Transverse colon (tissue), 4 donors: ENCODE measurements at regions not wholly inside any gene's neighbourhood (a gene's known extent, or its start where the extent isn't known, plus 50 kb on each side); places are given as distances from the start of the nearest gene placed in this dataset.

Source experiments
- DNase-seq: peaks from one replicate; pipeline ENCODE4 v3.0.0-alpha.2; 2019
- H3K27ac ChIP-seq, 4 donors: fragments of 200-600 bp; sonication (generic); 2 replicates each; pipeline ENCODE4 v1.5.1; 2016 to 2018; ENCODE audit warnings: inconsistent platforms in 4 of 4
- H3K27me3 ChIP-seq: fragments of 200-600 bp; sonication (generic); 2 replicates; pipeline ENCODE4 v1.5.1; 2017; ENCODE audit warnings: inconsistent platforms
- H3K36me3 ChIP-seq, 4 donors: fragments of 200-600 bp; sonication (generic); 2 replicates each; pipeline ENCODE4 v1.5.1; 2017 to 2019; ENCODE audit warnings: inconsistent platforms in 4 of 4
- H3K4me1 ChIP-seq, 4 donors: fragments of 200-600 bp; sonication (generic); 2 replicates each; pipeline ENCODE4 v1.5.1; 2017 to 2020; ENCODE audit warnings: inconsistent platforms in 4 of 4
- H3K4me3 ChIP-seq, 4 donors: fragments of 200-600 bp; sonication (generic); 1 replicate in 1 of 4; 2 replicates in 3 of 4; pipeline versions ENCODE4 v1.5.1 to v1.6.1; 2017 to 2019; ENCODE audit warnings: inconsistent platforms in 4 of 4
- H3K9me3 ChIP-seq, 2 donors: fragments of 200-600 bp; sonication (generic); 2 replicates each; pipeline ENCODE4 v1.5.1; 2017 to 2019; ENCODE audit warnings: inconsistent platforms in 2 of 2
- CTCF ChIP-seq, 5 experiments: fragments of 200-600 bp in 3 of 5; fragments of 450-650 bp in 2 of 5; sonication (generic) in 3 of 5; IDR thresholded peaks; 1 replicate in 2 of 5; 2 replicates in 3 of 5; pipeline ENCODE4 v1.5.1; 2016 to 2017; ENCODE audit warnings: antibody characterized with exemption in 5 of 5, inconsistent platforms in 3 of 5, mild to moderate bottlenecking in 2 of 5, moderate library complexity in 1 of 5
- EP300 ChIP-seq: sonication (generic); formaldehyde crosslinking; IDR thresholded peaks from one replicate; pipeline ENCODE4 v1.6.1; 2017; ENCODE audit warnings: antibody characterized with exemption, low read depth
- POLR2A ChIP-seq: fragments of 450-650 bp; IDR thresholded peaks from one replicate; pipeline ENCODE4 v1.6.1; 2016; ENCODE audit warnings: antibody characterized with exemption, mild to moderate bottlenecking, moderate library complexity
- POLR2AphosphoS5 ChIP-seq, 3 donors: sonication (generic); formaldehyde crosslinking; IDR thresholded peaks; one replicate each; pipeline ENCODE4 v1.6.1; 2016; ENCODE audit warnings: antibody characterized with exemption in 3 of 3
- WGBS, 2 donors: methylation state at CpG; one replicate each; pipeline ENCODE4 v1.1.5; 2018; ENCODE audit warnings: low coverage in 1 of 2; 5-methylcytosine and 5-hydroxymethylcytosine counted together
- in situ Hi-C, 4 donors: fragments of 200-750 bp; cut with MboI; loops; one replicate each; pipeline versions ENCODE4 v1.15.0 to v1.15.1; 2017; ENCODE audit warnings: low sequenced_read_pairs in 3 of 4, low pct_ligation_motif_present in 1 of 4, low pct_unique_long_range_greater_than_20kb in 1 of 4
- intact Hi-C: fragments of 100-400 bp; cut with DNase I; formaldehyde crosslinking; loops from one replicate; pipeline ENCODE4 v1.15.1; 2023; ENCODE audit warnings: low total_unique reads

GRCh38 chr1:60762176-60762575 is 320.2 kb upstream of the NFIA start:
- DNase-seq = no peak
- 83 to 88% methylated on average over 1 of the region's 1 CpG for WGBS, 2 donors
- TF ChIP-seq POLR2A (no peak), CTCF (IDR thresholded peaks at IDR 0.05) (no peak), POLR2AphosphoS5 (IDR thresholded peaks at IDR 0.05) (no peak), EP300 (no peak)
- H3K27ac ChIP-seq = no peak overlapping the region
- no peak overlapping the region for H3K4me3 ChIP-seq
- no peaks in the 10 kb centered on the region for H3K4me1 ChIP-seq
- in situ Hi-C loops (loop anchor here in 1 of 4 donors (25.0 kb wide), 1 partner anchor 775 kb away; no protein-coding TSS in a partner anchor), intact Hi-C loops (no loop called here)
- H3K36me3 ChIP-seq = no peaks in the 10 kb centered on the region
- H3K9me3 ChIP-seq = no peaks in the 10 kb centered on the region
- H3K27me3 ChIP-seq = no peaks in the 10 kb centered on the region

DNA sequence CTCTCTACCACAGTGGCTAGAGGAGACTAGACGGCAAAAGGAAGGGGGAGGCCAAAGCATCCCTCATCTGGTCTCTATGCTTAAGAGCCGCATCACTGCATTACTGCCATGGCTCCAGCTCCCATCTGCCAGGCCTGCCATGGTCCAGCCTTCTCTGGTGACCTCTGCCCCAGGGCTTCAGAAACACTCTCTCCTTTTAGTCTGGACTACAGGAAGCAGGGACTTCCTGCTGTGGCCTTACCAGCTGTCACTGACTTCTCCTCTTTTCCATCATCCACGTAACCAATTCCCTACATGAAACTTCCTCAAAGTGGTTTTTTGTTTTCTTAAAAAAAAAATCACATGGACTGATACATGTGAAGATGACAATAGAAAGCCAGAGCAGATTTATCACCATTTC is 323.1 kb upstream of the NFIA start:
- no peaks in the 10 kb centered on the region for H3K27me3 ChIP-seq
- H3K36me3 ChIP-seq = no peaks in the 10 kb centered on the region
- 83 to 100% methylated on average over 1 to 3 of the region's 3 CpGs for WGBS, 2 donors
- no peak for DNase-seq
- H3K4me3 ChIP-seq = no peak overlapping the region
- no peak for TF ChIP-seq POLR2A
- no peak for TF ChIP-seq EP300
- TF ChIP-seq CTCF (IDR thresholded peaks at IDR 0.05) = no peak
- no peak for TF ChIP-seq POLR2AphosphoS5 (IDR thresholded peaks at IDR 0.05)
- H3K9me3 ChIP-seq = no peaks in the 10 kb centered on the region
- intact Hi-C loops = no loop called here
- no peak overlapping the region for H3K27ac ChIP-seq
- in situ Hi-C loops = loop anchor here in 1 of 4 donors (25.0 kb wide), 1 partner anchor 772 kb away; no protein-coding TSS in a partner anchor
- no peaks in the 10 kb centered on the region for H3K4me1 ChIP-seq

DNA sequence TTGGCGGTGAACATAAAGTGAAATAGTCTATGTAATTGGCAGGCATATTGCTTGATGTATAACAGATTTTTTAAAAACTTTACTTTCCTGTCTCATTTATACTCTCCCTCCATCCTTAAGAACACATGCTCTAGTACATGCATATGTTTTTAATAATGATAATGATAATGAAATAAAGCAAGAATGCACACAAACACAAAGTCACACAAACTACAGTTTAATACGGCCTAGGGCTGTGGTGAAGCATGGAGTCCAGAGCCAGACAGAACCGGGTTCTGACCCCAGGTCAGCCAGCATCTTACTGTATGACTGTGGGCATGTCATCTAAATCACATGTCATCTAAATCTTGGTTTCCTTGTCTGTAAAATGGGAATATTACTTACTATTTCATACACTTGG is 324.9 kb upstream of the NFIA start:
- intact Hi-C loops (no loop called here), in situ Hi-C loops (loop anchor here in 1 of 4 donors (25.0 kb wide), 1 partner anchor 770 kb away; no protein-coding TSS in a partner anchor)
- Histone ChIP-seq H3K27ac (no peak overlapping the region), H3K9me3 (no peaks in the 10 kb centered on the region), H3K4me1 (no peaks in the 10 kb centered on the region), H3K36me3 (no peaks in the 10 kb centered on the region), H3K27me3 (no peaks in the 10 kb centered on the region), H3K4me3 (no peak overlapping the region)
- TF ChIP-seq EP300 = no peak
- no peak for TF ChIP-seq CTCF (IDR thresholded peaks at IDR 0.05)
- TF ChIP-seq POLR2AphosphoS5 (IDR thresholded peaks at IDR 0.05) = no peak
- TF ChIP-seq POLR2A = no peak
- no peak for DNase-seq
- WGBS, 2 donors = 67 to 87% methylated on average over 3 of the region's 3 CpGs

DNA sequence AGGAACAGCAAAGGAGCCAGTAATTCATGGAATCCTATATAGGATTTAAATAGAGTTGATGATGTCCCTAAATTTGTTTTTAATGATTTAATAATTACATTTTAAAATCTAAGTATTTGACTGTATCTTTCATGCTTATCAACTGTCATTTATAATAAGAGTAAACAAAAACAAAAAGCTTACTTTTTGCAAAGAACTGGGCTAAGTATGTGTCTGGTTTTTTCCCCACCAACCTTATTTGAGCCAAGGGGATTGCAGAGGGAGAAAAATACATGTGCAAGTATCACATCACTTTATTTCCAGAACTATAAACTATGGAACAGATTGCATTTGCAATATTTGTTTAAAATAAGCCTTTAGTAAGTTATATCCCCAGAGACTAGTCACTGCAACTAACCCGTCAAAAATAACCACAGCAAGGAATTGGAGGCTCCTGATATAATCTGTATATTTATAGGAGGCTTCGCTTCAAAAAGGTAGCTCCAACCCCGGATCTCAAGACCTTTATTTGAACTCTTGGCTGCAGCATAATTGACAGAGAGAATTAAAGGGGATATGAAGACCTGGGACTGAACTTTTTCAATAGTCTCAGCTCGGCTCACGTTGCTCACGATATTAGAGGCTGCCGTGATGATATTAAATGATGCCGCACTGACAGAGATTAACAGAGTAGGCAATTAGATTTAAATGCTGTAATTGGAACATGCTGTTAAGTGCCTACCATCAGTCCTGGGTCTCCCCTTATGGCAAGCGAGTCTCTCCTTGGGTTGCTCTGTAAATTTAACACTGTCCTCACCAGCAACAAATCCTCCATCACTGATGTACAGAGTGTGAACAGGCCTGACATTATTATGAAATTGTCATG is 329.1 kb upstream of the NFIA start:
- H3K27me3 ChIP-seq = no peaks in the 10 kb centered on the region
- no peaks in the 10 kb centered on the region for H3K36me3 ChIP-seq
- no peak overlapping the region for H3K4me3 ChIP-seq
- H3K9me3 ChIP-seq = no peaks in the 10 kb centered on the region
- DNase-seq = no peak
- 81 to 83% methylated on average over 7 to 9 of the region's 9 CpGs for WGBS, 2 donors
- no peak overlapping the region for H3K27ac ChIP-seq
- no peak for TF ChIP-seq EP300
- no peaks in the 10 kb centered on the region for H3K4me1 ChIP-seq
- intact Hi-C loops = no loop called here
- in situ Hi-C loops = loop anchor here in 1 of 4 donors (25.0 kb wide), 1 partner anchor 766 kb away; no protein-coding TSS in a partner anchor
